GM12878 (cell line): ENCODE measurements at regions not wholly inside any gene's neighbourhood (a gene's known extent, or its start where the extent isn't known, plus 50 kb on each side); places are given as distances from the start of the nearest gene placed in this dataset.

Experiments
- ATAC-seq: fragments of 200-7000 bp; cut with Tn5 transposase; 3 replicates; pipeline ENCODE4 v1.9.1; 2020; ENCODE audit warnings: mild to moderate bottlenecking, moderate library complexity
- BruUV-seq: library from RNA; stranded (reverse); fragments of 400-500 nt; replicated peaks from 2 replicates; lab custom pipeline; 2021; lab: Mats Ljungman, UMichigan
- CTCF ChIA-PET: fragments of 300-600 bp; sonication (Branson Sonifier 250); formaldehyde crosslinking; extraction: SDS; loops from one replicate; lab custom pipeline; 2021; ENCODE audit warnings: inconsistent platforms; lab: Yijun Ruan, JAX
- POLR2A ChIA-PET: fragments of 350-600 bp; formaldehyde crosslinking; extraction: SDS; loops from one replicate; lab custom pipeline; 2021; ENCODE audit warnings: inconsistent platforms; lab: Charles Lee
- RAD21 ChIA-PET: fragments of 300-600 bp; sonication (Branson Sonifier 250); formaldehyde crosslinking; loops from one replicate; lab custom pipeline; 2023; ENCODE audit warnings: antibody characterized with exemption; ENCODE audit not compliant: unreplicated experiment; lab: Charles Lee
- SMC1A ChIA-PET: fragments of 300-600 bp; sonication (Branson Sonifier 250); formaldehyde crosslinking; loops from one replicate; lab custom pipeline; 2023; ENCODE audit not compliant: unreplicated experiment, uncharacterized antibody; lab: Charles Lee
- DNase-seq: peaks from one replicate; pipeline ENCODE4 v3.0.0-alpha.2; 2011; ENCODE audit warnings: low read depth, low spot score
- FAIRE-seq: peaks from 3 replicates; lab custom pipeline; 2011; peaks lifted over from hg19 to GRCh38; lab: Jason Lieb, UNC
- H2AFZ ChIP-seq: 2 replicates; pipeline ENCODE4 v1.6.0; 2011; ENCODE audit warnings: low read depth, low read length, control low read depth; ENCODE audit not compliant: control insufficient read depth
- H3K27ac ChIP-seq: 2 replicates; pipeline ENCODE4 v1.5.1; 2011; ENCODE audit warnings: control low read depth; ENCODE audit not compliant: control insufficient read depth, insufficient read depth
- H3K27me3 ChIP-seq, 2 experiments: replicated peaks in 1 of 2; 2 replicates each; pipeline versions ENCODE4 v1.6.0 to v1.6.1; 2011; ENCODE audit warnings: low read length in 1 of 2; ENCODE audit not compliant: control insufficient read depth in 2 of 2, insufficient read depth in 2 of 2
- H3K36me3 ChIP-seq, 2 experiments: 2 replicates each; pipeline ENCODE4 v1.5.1; 2011; ENCODE audit warnings: low read length in 1 of 2; ENCODE audit not compliant: control insufficient read depth in 2 of 2, insufficient read depth in 2 of 2
- H3K4me1 ChIP-seq: 2 replicates; pipeline ENCODE4 v1.6.1; 2011; ENCODE audit warnings: mild to moderate bottlenecking, low read length, moderate library complexity, mixed read lengths; ENCODE audit not compliant: control insufficient read depth, insufficient read depth
- H3K4me2 ChIP-seq: 2 replicates; pipeline ENCODE4 v1.6.0; 2011; ENCODE audit warnings: control low read depth; ENCODE audit not compliant: control insufficient read depth, insufficient read depth
- H3K4me3 ChIP-seq: fragments of 200-600 bp; sonication (generic); 2 replicates; pipeline ENCODE4 v1.5.1; 2016
- H3K79me2 ChIP-seq: 2 replicates; pipeline ENCODE4 v1.6.0; 2011; ENCODE audit warnings: low read length; ENCODE audit not compliant: control insufficient read depth, insufficient read depth
- H3K9ac ChIP-seq: 2 replicates; pipeline ENCODE4 v1.8.0; 2011; ENCODE audit warnings: low read length, control low read depth, mixed read lengths; ENCODE audit not compliant: control insufficient read depth, insufficient read depth
- H3K9me3 ChIP-seq: replicated peaks from 3 replicates; pipeline ENCODE4 v1.5.1; 2011; ENCODE audit warnings: mild to moderate bottlenecking, low read length; ENCODE audit not compliant: control insufficient read depth, insufficient read depth
- H4K20me1 ChIP-seq: 2 replicates; pipeline ENCODE4 v1.6.0; 2011; ENCODE audit not compliant: control insufficient read depth, insufficient read depth
- BMI1 ChIP-seq: fragments of 450-650 bp; IDR thresholded peaks from 2 replicates; pipeline ENCODE4 v1.6.1; 2016; ENCODE audit warnings: mild to moderate bottlenecking, moderate library complexity, borderline replicate concordance
- CHD4 ChIP-seq: fragments of 200-600 bp; sonication (generic); IDR thresholded peaks from 2 replicates; pipeline ENCODE4 v1.6.1; 2016; ENCODE audit warnings: mild to moderate bottlenecking
- ETV6 ChIP-seq, 2 experiments: fragments of 450-650 bp in 1 of 2; IDR thresholded peaks in 1 of 2; conservative IDR thresholded peaks in 1 of 2; 2 replicates each; pipeline ENCODE4 v1.6.1; 2014; ENCODE audit warnings: antibody characterized with exemption in 1 of 2, borderline replicate concordance in 1 of 2, low read depth in 1 of 2, mild to moderate bottlenecking in 1 of 2, moderate library complexity in 1 of 2
- HDAC2 ChIP-seq: fragments of 200-600 bp; sonication (generic); IDR thresholded peaks from 2 replicates; pipeline ENCODE4 v1.6.1; 2017
- IRF4 ChIP-seq: IDR thresholded peaks from 2 replicates; pipeline ENCODE4 v1.6.1; 2011; ENCODE audit warnings: low read depth, low read length
- MYB ChIP-seq: fragments of 150-350 bp; IDR thresholded peaks from 2 replicates; pipeline ENCODE4 v1.6.1; 2014; ENCODE audit warnings: mild to moderate bottlenecking, low read depth, low read length, borderline replicate concordance
- MYC ChIP-seq: IDR thresholded peaks from 2 replicates; pipeline ENCODE4 v1.6.1; 2011; ENCODE audit warnings: mild to moderate bottlenecking, low read length, moderate library complexity, inconsistent platforms; ENCODE audit not compliant: insufficient read depth, insufficient replicate concordance, insufficient read length, severe bottlenecking
- PML ChIP-seq: IDR thresholded peaks from 2 replicates; pipeline ENCODE4 v1.6.1; 2012; ENCODE audit warnings: low read length, inconsistent platforms
- POU2F2 ChIP-seq: IDR thresholded peaks from 3 replicates; pipeline ENCODE4 v1.6.1; 2011; ENCODE audit warnings: low read depth, mild to moderate bottlenecking, low read length, borderline replicate concordance
- SIN3A ChIP-seq: IDR thresholded peaks from 2 replicates; pipeline ENCODE4 v1.6.1; 2012; ENCODE audit warnings: low read depth, low read length, improper control_type of control experiment
- SPI1 ChIP-seq: IDR thresholded peaks from 2 replicates; pipeline ENCODE4 v1.6.1; 2011; ENCODE audit warnings: low read depth, mild to moderate bottlenecking, low read length, moderate library complexity, borderline replicate concordance; ENCODE audit not compliant: insufficient read depth
- ZNF384 ChIP-seq: IDR thresholded peaks from 2 replicates; pipeline ENCODE4 v1.6.1; 2012; ENCODE audit warnings: low read depth, mild to moderate bottlenecking, low read length, improper control_type of control experiment, borderline replicate concordance
- WGBS: methylation state at CpG from one replicate; pipeline ENCODE4 v1.1.6; 2016; ENCODE audit warnings: low lambda C conversion rate; ENCODE audit not compliant: insufficient replicate concordance, insufficient coverage; ENCODE audit errors: missing lambda C conversion rate; 5-methylcytosine and 5-hydroxymethylcytosine counted together
- in situ Hi-C: fragments of 300-500 bp; cut with MboI; formaldehyde crosslinking; loops from 9 replicates; pipeline ENCODE4 v1.14.3; 2018; ENCODE audit warnings: mixed read lengths
- intact Hi-C: fragments of 100-400 bp; cut with micrococcal nuclease; formaldehyde crosslinking; loops from one replicate; pipeline ENCODE4 v1.14.2; 2022; ENCODE audit not compliant: unreplicated experiment
- TF ChIP-seq, protein P1 (sequence below): fragments of 450-650 bp; IDR thresholded peaks from 2 replicates; pipeline ENCODE4 v1.6.1; 2017; ENCODE audit warnings: low read depth, mild to moderate bottlenecking, moderate library complexity
- TF ChIP-seq, protein P2 (sequence below): IDR thresholded peaks from 2 replicates; pipeline ENCODE4 v1.6.1; 2012; ENCODE audit warnings: low read depth, low read length, improper control_type of control experiment
- TF ChIP-seq, protein P3 (sequence below): fragments of 450-650 bp; IDR thresholded peaks from 2 replicates; pipeline ENCODE4 v1.6.1; 2017; ENCODE audit warnings: mild to moderate bottlenecking, low read depth, inconsistent platforms; ENCODE audit not compliant: poor library complexity, severe bottlenecking

DNA sequence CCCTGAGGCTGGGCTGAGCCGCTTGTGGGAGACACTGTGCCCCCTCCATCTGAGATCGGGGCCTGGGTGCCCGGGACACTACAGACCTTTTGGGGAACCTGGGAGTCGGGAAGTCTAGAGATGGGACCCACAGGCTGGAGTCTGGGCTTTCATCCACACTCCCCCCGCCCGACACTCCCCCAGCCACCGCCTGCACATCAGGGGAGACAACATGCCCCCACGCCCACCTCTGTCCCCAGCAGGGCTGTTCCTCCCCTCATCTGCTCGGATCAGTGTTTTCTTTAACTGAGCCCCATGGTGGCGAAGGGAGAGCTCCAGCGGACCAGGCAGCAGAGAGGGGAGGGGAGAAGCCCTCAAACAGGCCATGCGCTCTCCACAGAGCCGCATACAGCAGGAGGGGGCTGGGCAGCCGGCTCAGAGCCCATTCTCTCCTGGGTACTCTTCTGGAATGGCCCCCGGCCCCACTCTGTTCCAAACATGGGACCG lies 174.7 kb downstream of the IGLL1 start:
- H3K9ac ChIP-seq: no peak overlapping the region
- FAIRE-seq (no peak), ATAC-seq (no peak), DNase-seq (no peak)
- H3K4me3 ChIP-seq: no peak overlapping the region
- ChIA-PET POLR2A (no interaction called here), RAD21 (no interaction called here), CTCF (interaction anchor here (1.5 kb wide), 1 partner anchor 20 kb away, joined by 3 read pairs; no protein-coding TSS in a partner anchor), SMC1A (no interaction called here)
- in situ Hi-C loops: no loop called here
- WGBS: 49% methylated on average over 13 of the region's 16 CpGs
- intact Hi-C loops: no loop called here
- H3K4me1 ChIP-seq: no peaks in the 10 kb centered on the region
- H4K20me1 ChIP-seq: no peaks in the 10 kb centered on the region
- H3K27ac ChIP-seq: no peak overlapping the region
- no peaks in the 10 kb centered on the region for H3K9me3 ChIP-seq
- no TSS peak for BruUV-seq
- no peak overlapping the region for H3K4me2 ChIP-seq
- no peaks in the 10 kb centered on the region for H3K79me2 ChIP-seq
- no peaks in the 10 kb centered on the region for H3K36me3 ChIP-seq
- no peak overlapping the region for H2AFZ ChIP-seq
- H3K27me3 ChIP-seq: no peaks in the 10 kb centered on the region; a peak in 1 of 4 replicates
- TF ChIP-seq CHD4 (no peak), MYC (no peak), ETV6 (conservative IDR thresholded peaks at IDR 0.05 in 1 of 2, IDR thresholded peaks at IDR 0.05 in 1 of 2; ENCODE audit: borderline replicate concordance in 1 of 2, low read depth in 1 of 2) (no peak), SPI1 (no peak), POU2F2 (no peak), MYB (no peak), IRF4 (no peak), HDAC2 (no peak), PML (no peak), ZNF384 (no peak), SIN3A (no peak), BMI1 (no peak)
- TF ChIP-seq, protein P1, sequence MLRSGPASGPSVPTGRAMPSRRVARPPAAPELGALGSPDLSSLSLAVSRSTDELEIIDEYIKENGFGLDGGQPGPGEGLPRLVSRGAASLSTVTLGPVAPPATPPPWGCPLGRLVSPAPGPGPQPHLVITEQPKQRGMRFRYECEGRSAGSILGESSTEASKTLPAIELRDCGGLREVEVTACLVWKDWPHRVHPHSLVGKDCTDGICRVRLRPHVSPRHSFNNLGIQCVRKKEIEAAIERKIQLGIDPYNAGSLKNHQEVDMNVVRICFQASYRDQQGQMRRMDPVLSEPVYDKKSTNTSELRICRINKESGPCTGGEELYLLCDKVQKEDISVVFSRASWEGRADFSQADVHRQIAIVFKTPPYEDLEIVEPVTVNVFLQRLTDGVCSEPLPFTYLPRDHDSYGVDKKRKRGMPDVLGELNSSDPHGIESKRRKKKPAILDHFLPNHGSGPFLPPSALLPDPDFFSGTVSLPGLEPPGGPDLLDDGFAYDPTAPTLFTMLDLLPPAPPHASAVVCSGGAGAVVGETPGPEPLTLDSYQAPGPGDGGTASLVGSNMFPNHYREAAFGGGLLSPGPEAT: no peak
- TF ChIP-seq, protein P2, sequence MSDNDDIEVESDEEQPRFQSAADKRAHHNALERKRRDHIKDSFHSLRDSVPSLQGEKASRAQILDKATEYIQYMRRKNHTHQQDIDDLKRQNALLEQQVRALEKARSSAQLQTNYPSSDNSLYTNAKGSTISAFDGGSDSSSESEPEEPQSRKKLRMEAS: no peak
- TF ChIP-seq, protein P3, sequence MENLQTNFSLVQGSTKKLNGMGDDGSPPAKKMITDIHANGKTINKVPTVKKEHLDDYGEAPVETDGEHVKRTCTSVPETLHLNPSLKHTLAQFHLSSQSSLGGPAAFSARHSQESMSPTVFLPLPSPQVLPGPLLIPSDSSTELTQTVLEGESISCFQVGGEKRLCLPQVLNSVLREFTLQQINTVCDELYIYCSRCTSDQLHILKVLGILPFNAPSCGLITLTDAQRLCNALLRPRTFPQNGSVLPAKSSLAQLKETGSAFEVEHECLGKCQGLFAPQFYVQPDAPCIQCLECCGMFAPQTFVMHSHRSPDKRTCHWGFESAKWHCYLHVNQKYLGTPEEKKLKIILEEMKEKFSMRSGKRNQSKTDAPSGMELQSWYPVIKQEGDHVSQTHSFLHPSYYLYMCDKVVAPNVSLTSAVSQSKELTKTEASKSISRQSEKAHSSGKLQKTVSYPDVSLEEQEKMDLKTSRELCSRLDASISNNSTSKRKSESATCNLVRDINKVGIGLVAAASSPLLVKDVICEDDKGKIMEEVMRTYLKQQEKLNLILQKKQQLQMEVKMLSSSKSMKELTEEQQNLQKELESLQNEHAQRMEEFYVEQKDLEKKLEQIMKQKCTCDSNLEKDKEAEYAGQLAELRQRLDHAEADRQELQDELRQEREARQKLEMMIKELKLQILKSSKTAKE: no peak
